K562 (cell line): ENCODE measurements at regions not wholly inside any gene's neighbourhood (a gene's known extent, or its start where the extent isn't known, plus 50 kb on each side); places are given as distances from the start of the nearest gene placed in this dataset.

Source experiments
- ATAC-seq: fragments of 200-7000 bp; cut with Tn5 transposase; 3 replicates; pipeline ENCODE4 v1.9.1; 2020; ENCODE audit warnings: moderate library complexity
- BruUV-seq: library from RNA; stranded (reverse); fragments of 400-500 nt; replicated peaks from 2 replicates; lab custom pipeline; 2021; lab: Mats Ljungman, UMichigan
- CTCF ChIA-PET: fragments of 300-600 bp; formaldehyde crosslinking; extraction: SDS; loops from one replicate; lab custom pipeline; 2021; ENCODE audit warnings: low intra/inter-chr PET ratio; lab: Yijun Ruan, JAX
- POLR2A ChIA-PET: fragments of 300-600, 350-650 bp; sonication (Branson Sonifier 250); formaldehyde crosslinking; extraction: SDS; loops from one replicate; lab custom pipeline; 2021; ENCODE audit warnings: antibody characterized with exemption, inconsistent platforms; lab: Yijun Ruan, JAX
- DNase-seq, 4 experiments: peaks; one replicate each; pipeline versions ENCODE4 v3.0.0 to v3.0.0-alpha.2; 2011 to 2018; ENCODE audit warnings: low spot score in 3 of 4, mixed read lengths in 3 of 4; ENCODE audit errors: extremely low read depth in 1 of 4
- FAIRE-seq: peaks from 2 replicates; lab custom pipeline; 2011; peaks lifted over from hg19 to GRCh38; lab: Jason Lieb, UNC
- H2AFZ ChIP-seq: 2 replicates; pipeline ENCODE4 v1.6.0; 2011; ENCODE audit warnings: low read depth, low read length, control low read depth, inconsistent platforms
- H3K27ac ChIP-seq: fragments of 200-600 bp; 3 replicates; pipeline ENCODE4 v1.8.0; 2011; ENCODE audit warnings: low read depth, mild to moderate bottlenecking, control low read depth, inconsistent platforms, low read length, moderate library complexity, mixed read lengths; ENCODE audit errors: extremely low read depth
- H3K27me3 ChIP-seq, 2 experiments: fragments of 300-600 bp in 1 of 2; 2 replicates in 1 of 2; 3 replicates in 1 of 2; pipeline versions ENCODE4 v1.6.0 to v1.8.0; 2011; ENCODE audit warnings: inconsistent platforms in 2 of 2, low read length in 2 of 2, mild to moderate bottlenecking in 1 of 2, mixed read lengths in 1 of 2, moderate library complexity in 1 of 2; ENCODE audit not compliant: control insufficient read depth in 2 of 2, insufficient read depth in 2 of 2
- H3K36me3 ChIP-seq: fragments of 300-600 bp; 3 replicates; pipeline ENCODE4 v1.8.0; 2011; ENCODE audit warnings: mild to moderate bottlenecking, low read length, inconsistent platforms; ENCODE audit not compliant: control insufficient read depth, insufficient read depth
- H3K4me1 ChIP-seq, 2 experiments: fragments of 200-600 bp in 1 of 2; replicated peaks in 1 of 2; 2 replicates in 1 of 2; 3 replicates in 1 of 2; pipeline versions ENCODE4 v1.5.1 to v1.8.0; 2011; ENCODE audit warnings: inconsistent platforms in 2 of 2, low read length in 2 of 2, mild to moderate bottlenecking in 1 of 2, mixed read lengths in 1 of 2, moderate library complexity in 1 of 2; ENCODE audit not compliant: control insufficient read depth in 2 of 2, insufficient read depth in 2 of 2
- H3K4me2 ChIP-seq: 2 replicates; pipeline ENCODE4 v1.6.1; 2011; ENCODE audit warnings: low read length, control low read depth, inconsistent platforms, mixed read lengths; ENCODE audit not compliant: insufficient read depth
- H3K4me3 ChIP-seq: fragments of 200-600 bp; sonication (generic), shearing (Covaris generic); 2 replicates; pipeline ENCODE4 v1.5.1; 2016; ENCODE audit warnings: control low read depth, inconsistent platforms
- H3K79me2 ChIP-seq: fragments of 200-600 bp; 3 replicates; pipeline ENCODE4 v1.8.0; 2011; ENCODE audit warnings: low read length, inconsistent platforms; ENCODE audit not compliant: control insufficient read depth, insufficient read depth
- H3K9ac ChIP-seq, 2 experiments: 2 replicates each; pipeline versions ENCODE4 v1.6.0 to v1.6.1; 2011; ENCODE audit warnings: low read depth in 2 of 2, low read length in 2 of 2, control low read depth in 1 of 2, inconsistent platforms in 1 of 2, mild to moderate bottlenecking in 1 of 2, mixed read lengths in 1 of 2; ENCODE audit not compliant: insufficient read depth in 1 of 2
- H3K9me1 ChIP-seq: one replicate; pipeline ENCODE4 v1.6.0; 2011; ENCODE audit warnings: inconsistent platforms, mild to moderate bottlenecking, low read length, moderate library complexity; ENCODE audit not compliant: control insufficient read depth, insufficient read depth
- H3K9me3 ChIP-seq: replicated peaks from 2 replicates; pipeline ENCODE4 v1.5.1; 2011; ENCODE audit warnings: low read depth, low read length, inconsistent platforms; ENCODE audit not compliant: control insufficient read depth, insufficient read depth
- H4K20me1 ChIP-seq: replicated peaks from 2 replicates; pipeline ENCODE4 v1.6.1; 2011; ENCODE audit warnings: low read length, inconsistent platforms, mixed read lengths; ENCODE audit not compliant: control insufficient read depth, insufficient read depth
- ADNP ChIP-seq: fragments of 200-800 bp; sonication (Bioruptor generic); IDR thresholded peaks from 2 replicates; pipeline ENCODE4 v1.6.1; 2016; ENCODE audit warnings: missing genetic modification characterization, missing compliant biosample characterization
- GMEB1 ChIP-seq: fragments of 250-450 bp; sonication (Bioruptor Pico); IDR thresholded peaks from 2 replicates; pipeline ENCODE4 v1.4.0; 2020; ENCODE audit warnings: mild to moderate bottlenecking
- ZNF134 ChIP-seq: fragments of 250-450 bp; sonication (Bioruptor Pico); conservative IDR thresholded peaks from 2 replicates; pipeline ENCODE4 v1.4.0; 2020
- ZNF232 ChIP-seq: sonication (generic); formaldehyde crosslinking; IDR thresholded peaks from 2 replicates; pipeline ENCODE4 v1.8.0; 2022; ENCODE audit warnings: mild to moderate bottlenecking, missing genetic modification reagents
- ZNF407 ChIP-seq: fragments of 450-650 bp; IDR thresholded peaks from 2 replicates; pipeline ENCODE4 v1.6.1; 2016; ENCODE audit warnings: low read depth
- WGBS: fragments of 100-300 bp; shearing (Covaris generic); methylation state at CpG from one replicate; pipeline ENCODE4 v1.1.6; 2016; ENCODE audit warnings: low coverage, mixed read lengths; ENCODE audit not compliant: insufficient coverage; ENCODE audit errors: missing lambda C conversion rate; 5-methylcytosine and 5-hydroxymethylcytosine counted together
- in situ Hi-C: fragments of 300-500 bp; cut with MboI; formaldehyde crosslinking; loops from 4 replicates; pipeline ENCODE4 v1.15.0; 2018; ENCODE audit warnings: inconsistent platforms, mixed read lengths
- intact Hi-C: fragments of 100-400 bp; cut with micrococcal nuclease; formaldehyde crosslinking; loops from 2 replicates; pipeline ENCODE4 v1.14.2; 2022

- Histone ChIP-seq H3K9ac (no peak overlapping the region), H3K4me1 (no peaks in the 10 kb centered on the region), H3K27ac (no peak overlapping the region), H4K20me1 (no peaks in the 10 kb centered on the region), H3K9me3 (no peaks in the 10 kb centered on the region), H3K27me3 (peaks cover 3 to 21% of the 10 kb centered on the region in 2 experiments; a peak in 3 of 5 replicates), H3K4me2 (no peak overlapping the region), H3K36me3 (no peaks in the 10 kb centered on the region), H3K4me3 (no peak overlapping the region), H3K79me2 (no peaks in the 10 kb centered on the region), H2AFZ (no peak overlapping the region), H3K9me1 (no peaks in the 10 kb centered on the region)
- ATAC-seq: no peak
- no peak for FAIRE-seq
- intact Hi-C loops (no loop called here), in situ Hi-C loops (no loop called here)
- WGBS: 0% methylated on average over 3 of the region's 3 CpGs
- TF ChIP-seq ZNF134 (CRISPR knock-in tag) (no peak), ADNP (tag) (no peak), GMEB1 (no peak), ZNF232 (CRISPR knock-in tag) (no peak), ZNF407 (no peak)
- DNase-seq: no peak
- BruUV-seq: no TSS peak
- ChIA-PET POLR2A (interaction anchor here (0.6 kb wide), 1 partner anchor 211 kb away, joined by 3 read pairs; no protein-coding TSS in a partner anchor), CTCF (no interaction called here)
Observed at GRCh38 chr10:78808736-78809367, 259.9 kb upstream of the ZMIZ1 start.
